Coronary artery (tissue), 2 donors: ENCODE measurements at regions not wholly inside any gene's neighbourhood (a gene's known extent, or its start where the extent isn't known, plus 50 kb on each side); places are given as distances from the start of the nearest gene placed in this dataset.

Experiments
- DNase-seq: peaks from one replicate; pipeline ENCODE4 v3.0.0-alpha.2; 2017; ENCODE audit warnings: low spot score
- H3K27ac ChIP-seq, 2 donors: fragments of 200-600 bp; sonication (generic); one replicate each; pipeline ENCODE4 v1.5.1; 2016 to 2019
- H3K4me3 ChIP-seq: fragments of 200-600 bp; sonication (generic); 2 replicates; pipeline ENCODE4 v1.5.1; 2016; ENCODE audit warnings: mild to moderate bottlenecking, moderate library complexity
- TF ChIP-seq, protein P1 (sequence below): fragments of 200-600 bp; sonication (generic); IDR thresholded peaks from one replicate; pipeline ENCODE4 v1.5.1; 2019; ENCODE audit warnings: antibody characterized with exemption

DNA sequence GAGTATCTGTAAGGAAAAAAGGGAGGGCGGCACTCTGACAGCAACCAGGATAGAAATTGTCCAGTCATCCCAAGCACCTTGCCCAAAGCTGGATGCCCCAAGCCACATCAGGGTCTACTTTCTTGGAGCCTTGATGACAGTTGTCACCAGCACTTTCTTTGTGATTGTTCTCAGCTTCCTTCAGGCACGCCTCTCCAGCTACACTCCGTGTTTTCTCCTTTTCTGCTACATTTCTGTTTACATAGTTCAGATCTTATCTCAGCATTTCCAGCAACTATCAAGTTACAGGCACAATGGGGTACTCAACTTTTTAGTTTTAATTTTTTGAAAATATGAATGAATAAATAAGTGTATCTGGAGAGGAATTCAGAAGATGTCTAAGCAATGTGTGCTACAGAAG, 115.3 kb upstream of the CELF4 start:
- no peak for DNase-seq
- Histone ChIP-seq H3K27ac (no peak overlapping the region), H3K4me3 (no peak overlapping the region)
- TF ChIP-seq, protein P1, sequence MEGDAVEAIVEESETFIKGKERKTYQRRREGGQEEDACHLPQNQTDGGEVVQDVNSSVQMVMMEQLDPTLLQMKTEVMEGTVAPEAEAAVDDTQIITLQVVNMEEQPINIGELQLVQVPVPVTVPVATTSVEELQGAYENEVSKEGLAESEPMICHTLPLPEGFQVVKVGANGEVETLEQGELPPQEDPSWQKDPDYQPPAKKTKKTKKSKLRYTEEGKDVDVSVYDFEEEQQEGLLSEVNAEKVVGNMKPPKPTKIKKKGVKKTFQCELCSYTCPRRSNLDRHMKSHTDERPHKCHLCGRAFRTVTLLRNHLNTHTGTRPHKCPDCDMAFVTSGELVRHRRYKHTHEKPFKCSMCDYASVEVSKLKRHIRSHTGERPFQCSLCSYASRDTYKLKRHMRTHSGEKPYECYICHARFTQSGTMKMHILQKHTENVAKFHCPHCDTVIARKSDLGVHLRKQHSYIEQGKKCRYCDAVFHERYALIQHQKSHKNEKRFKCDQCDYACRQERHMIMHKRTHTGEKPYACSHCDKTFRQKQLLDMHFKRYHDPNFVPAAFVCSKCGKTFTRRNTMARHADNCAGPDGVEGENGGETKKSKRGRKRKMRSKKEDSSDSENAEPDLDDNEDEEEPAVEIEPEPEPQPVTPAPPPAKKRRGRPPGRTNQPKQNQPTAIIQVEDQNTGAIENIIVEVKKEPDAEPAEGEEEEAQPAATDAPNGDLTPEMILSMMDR = no peak

DNA sequence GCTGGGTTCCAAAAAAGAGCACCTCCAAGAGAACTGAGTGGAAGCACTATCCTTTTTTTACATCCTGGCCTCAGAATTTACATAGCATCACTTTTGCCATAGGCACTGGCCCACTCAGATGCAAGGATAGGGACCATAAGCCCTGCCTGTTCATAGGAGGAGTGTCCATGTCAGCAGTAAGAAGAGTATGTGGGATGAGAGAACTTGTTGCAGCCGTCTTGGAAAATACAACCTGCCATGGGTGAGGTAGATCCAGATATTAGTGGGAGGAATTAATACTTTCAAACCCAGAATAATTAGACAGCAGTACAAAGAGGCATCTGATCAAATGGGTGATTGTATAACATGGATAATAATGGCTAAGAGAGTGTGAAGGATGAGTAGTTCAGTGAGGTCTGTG, 110.7 kb upstream of the CELF4 start:
- TF ChIP-seq, protein P1 = no peak

DNA sequence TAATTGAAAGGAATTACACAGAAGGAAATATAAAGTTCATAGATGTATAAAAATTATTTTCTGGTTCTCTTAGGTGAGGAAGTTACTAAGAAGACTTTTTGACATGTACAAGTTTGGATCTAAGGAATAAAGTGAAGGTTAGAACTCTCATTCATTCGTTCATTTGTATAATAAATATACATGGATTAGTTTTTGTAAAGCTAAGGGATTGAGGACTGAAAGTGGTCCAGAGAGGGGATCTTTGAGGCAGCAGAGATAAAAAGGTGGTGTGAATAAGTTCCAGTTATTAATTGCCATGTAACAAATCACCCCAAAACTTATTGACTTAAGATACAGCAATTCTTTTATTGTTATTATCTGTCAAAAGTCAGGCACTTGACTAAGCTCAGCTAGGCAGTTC, 110.1 kb upstream of the CELF4 start:
- H3K27ac ChIP-seq = no peak overlapping the region
- H3K4me3 ChIP-seq = no peak overlapping the region
- no peak for DNase-seq
- TF ChIP-seq, protein P1 = no peak

More for the DNA sequence above, 110.7 kb upstream of the CELF4 start:
- no peak overlapping the region for H3K27ac ChIP-seq
- no peak for DNase-seq
- H3K4me3 ChIP-seq = no peak overlapping the region

DNA sequence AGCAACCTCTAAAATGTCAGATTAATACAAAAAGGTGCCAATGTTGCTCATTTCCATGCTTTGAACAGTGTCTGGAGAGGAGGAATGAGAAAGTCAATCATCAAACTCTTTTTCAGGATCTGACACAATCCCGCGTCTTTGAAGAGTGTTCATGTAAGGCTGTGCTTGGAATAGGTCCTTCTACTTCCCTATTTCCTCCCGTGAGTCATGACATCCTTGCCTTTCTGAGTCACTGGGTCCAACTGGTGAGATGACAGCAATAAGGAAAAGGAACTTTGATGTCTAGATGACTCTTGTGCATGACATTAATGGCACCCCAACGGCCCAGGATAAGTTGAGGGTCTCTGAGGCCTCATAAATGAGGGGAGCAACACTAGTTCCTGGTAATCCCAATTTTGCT, 109.0 kb upstream of the CELF4 start:
- H3K4me3 ChIP-seq = no peak overlapping the region
- TF ChIP-seq, protein P1 = no peak
- no peak for DNase-seq
- H3K27ac ChIP-seq = no peak overlapping the region

DNA sequence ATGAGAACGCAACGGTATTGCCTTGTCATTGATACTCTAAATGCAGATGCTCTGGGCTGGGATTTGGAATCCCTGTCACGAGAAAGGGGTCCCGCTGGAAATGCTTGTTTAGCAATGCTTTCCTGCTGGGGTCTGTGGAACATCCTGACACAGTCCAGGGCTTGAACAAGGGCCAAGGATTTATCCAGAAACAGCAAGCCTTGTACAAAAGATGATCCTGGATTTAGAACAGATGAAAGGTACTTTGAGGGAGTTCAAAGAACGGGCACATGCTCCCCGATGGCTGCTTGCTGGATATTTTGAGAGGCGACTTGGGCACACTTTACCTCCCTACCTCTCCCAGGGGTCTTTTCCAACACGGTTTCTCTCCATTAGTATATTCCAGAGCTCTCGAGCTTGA, 108.1 kb upstream of the CELF4 start:
- Histone ChIP-seq H3K4me3 (no peak overlapping the region), H3K27ac (no peak overlapping the region)
- TF ChIP-seq, protein P1 = no peak
- DNase-seq = no peak

DNA sequence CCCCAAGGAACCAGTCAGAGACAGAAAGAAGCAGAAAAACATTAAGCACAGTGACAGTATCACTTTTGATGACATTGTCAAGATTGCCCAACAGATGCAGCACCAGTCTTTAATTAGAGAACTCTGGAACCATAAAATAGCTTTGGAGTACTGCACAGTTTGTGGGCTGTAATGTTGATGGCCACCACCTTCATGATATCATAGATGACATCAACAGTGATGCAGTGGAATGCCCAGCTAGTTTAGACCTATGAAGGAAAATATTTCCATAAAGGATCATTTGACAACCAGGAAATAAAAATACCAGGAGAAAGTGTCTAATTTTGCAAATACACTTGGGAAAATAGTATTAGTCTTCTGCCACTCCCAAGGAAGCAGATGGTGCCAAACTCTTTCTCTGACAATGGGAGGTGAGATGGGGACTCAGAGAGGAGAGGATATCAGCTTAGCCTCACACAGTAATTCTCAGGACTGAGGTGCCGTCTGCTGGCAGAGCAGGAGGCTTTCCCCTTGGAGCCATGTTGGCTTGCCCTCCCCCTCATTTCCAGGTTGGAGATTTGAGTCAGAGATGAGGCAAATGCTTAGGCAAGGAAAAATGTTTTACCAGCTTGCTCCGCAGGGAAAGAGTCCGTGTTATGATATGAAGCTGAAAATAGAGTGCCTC, 107.5 kb upstream of the CELF4 start:
- Histone ChIP-seq H3K4me3 (no peak overlapping the region), H3K27ac (no peak overlapping the region)
- no peak for DNase-seq
- TF ChIP-seq, protein P1 = no peak

DNA sequence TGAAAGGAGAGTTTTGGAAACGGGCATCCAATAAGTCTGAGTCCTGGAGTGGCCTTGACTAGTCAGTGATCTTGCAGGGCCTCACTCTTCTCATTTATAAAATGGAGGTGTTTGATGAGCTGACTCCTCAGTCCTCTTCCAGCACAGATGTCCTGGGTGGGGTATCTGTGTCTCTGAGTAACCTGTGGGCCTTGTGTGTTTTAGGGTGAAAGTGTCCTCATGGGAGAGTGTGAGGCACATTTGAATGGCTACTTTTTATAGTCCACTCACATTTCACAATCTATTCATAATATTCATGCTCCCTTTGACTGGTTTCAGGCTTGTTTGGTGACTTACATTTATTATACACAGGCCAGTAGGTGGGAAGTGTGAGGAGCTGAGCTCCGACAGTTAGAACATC, 106.4 kb upstream of the CELF4 start:
- DNase-seq = no peak
- H3K27ac ChIP-seq = no peak overlapping the region
- TF ChIP-seq, protein P1 = no peak

More for the DNA sequence above, 106.4 kb upstream of the CELF4 start:
- H3K4me3 ChIP-seq = no peak overlapping the region
